AG04449 (cell line): ENCODE measurements at regions not wholly inside any gene's neighbourhood (a gene's known extent, or its start where the extent isn't known, plus 50 kb on each side); places are given as distances from the start of the nearest gene placed in this dataset.

ENCODE experiments used
- CTCF ChIA-PET: fragments of 350-600 bp; formaldehyde crosslinking; extraction: SDS; loops from one replicate; lab custom pipeline; 2021; ENCODE audit warnings: antibody characterized with exemption; lab: Yijun Ruan, JAX
- POLR2A ChIA-PET: fragments of 400-600, 350-600 bp; formaldehyde crosslinking; extraction: SDS; loops from one replicate; lab custom pipeline; 2020; ENCODE audit warnings: antibody characterized with exemption, inconsistent platforms; lab: Yijun Ruan, JAX
- DNase-seq: peaks from one replicate; pipeline ENCODE4 v3.0.0-alpha.2; 2010; ENCODE audit warnings: low read depth, low spot score
- H3K4me3 ChIP-seq: 2 replicates; pipeline ENCODE4 v1.5.1; 2011; ENCODE audit warnings: low read depth, mild to moderate bottlenecking, control low read depth, low read length
- CTCF ChIP-seq: IDR thresholded peaks from one replicate; pipeline ENCODE4 v1.5.1; 2011; ENCODE audit warnings: mild to moderate bottlenecking, moderate library complexity, low read length, control low read depth, inconsistent platforms; ENCODE audit not compliant: insufficient read depth; ENCODE audit errors: missing control alignments

- ChIA-PET CTCF (no interaction called here), POLR2A (no interaction called here)
- TF ChIP-seq CTCF = no peak
- no peak overlapping the region for H3K4me3 ChIP-seq
- no peak for DNase-seq
Observed at GRCh38 chr1:182240085-182240484, 151.5 kb downstream of the GLUL start.

- no peak overlapping the region for H3K4me3 ChIP-seq
- DNase-seq = no peak
- ChIA-PET POLR2A (no interaction called here), CTCF (no interaction called here)
- no peak for TF ChIP-seq CTCF
Observed at GRCh38 chr1:182238421-182238820, 153.2 kb downstream of the GLUL start.

GRCh38 chr1:182237329-182237728, 154.3 kb downstream of the GLUL start:
- ChIA-PET POLR2A (interaction anchor here (0.5 kb wide), 1 partner anchor 1923 kb away, joined by 3 read pairs; no protein-coding TSS in a partner anchor), CTCF (no interaction called here)
- DNase-seq = no peak
- TF ChIP-seq CTCF = no peak
- H3K4me3 ChIP-seq = no peak overlapping the region

GRCh38 chr1:182236651-182237077, 154.9 kb downstream of the GLUL start:
- H3K4me3 ChIP-seq = no peak overlapping the region
- TF ChIP-seq CTCF = no peak
- CTCF ChIA-PET = no interaction called here
- POLR2A ChIA-PET = no interaction called here
- DNase-seq = no peak

- ChIA-PET CTCF (no interaction called here), POLR2A (no interaction called here)
- no peak for DNase-seq
- no peak overlapping the region for H3K4me3 ChIP-seq
- TF ChIP-seq CTCF = no peak
Observed at GRCh38 chr1:182235952-182236650, 155.5 kb downstream of the GLUL start.

GRCh38 chr1:182235604-182235951, 156.0 kb downstream of the GLUL start:
- DNase-seq = no peak
- TF ChIP-seq CTCF = no peak
- POLR2A ChIA-PET = no interaction called here
- H3K4me3 ChIP-seq = no peak overlapping the region
- CTCF ChIA-PET = no interaction called here
